H9 (cell line): ENCODE measurements at regions not wholly inside any gene's neighbourhood (a gene's known extent, or its start where the extent isn't known, plus 50 kb on each side); places are given as distances from the start of the nearest gene placed in this dataset.

ENCODE experiments used
- DNase-seq: peaks from one replicate; pipeline ENCODE4 v3.0.0-alpha.2; 2017
- H2AFZ ChIP-seq: one replicate; pipeline ENCODE4 v1.6.1; 2013; ENCODE audit warnings: mild to moderate bottlenecking, low read length, control low read depth, moderate library complexity
- H2AK5ac ChIP-seq: 2 replicates; pipeline ENCODE4 v1.6.1; 2013; ENCODE audit warnings: low read length, control low read depth, mixed read lengths; ENCODE audit not compliant: insufficient read length
- H2BK120ac ChIP-seq: one replicate; pipeline ENCODE4 v1.6.1; 2013; ENCODE audit warnings: low read depth, mild to moderate bottlenecking, low read length, control low read depth, inconsistent platforms; ENCODE audit not compliant: poor library complexity, severe bottlenecking
- H2BK12ac ChIP-seq: 2 replicates; pipeline ENCODE4 v1.6.1; 2013; ENCODE audit warnings: low read length, control low read depth, mixed read lengths, low read depth; ENCODE audit not compliant: insufficient read length
- H2BK15ac ChIP-seq: 2 replicates; pipeline ENCODE4 v1.6.1; 2013; ENCODE audit warnings: low read depth, low read length, control low read depth
- H2BK20ac ChIP-seq: one replicate; pipeline ENCODE4 v1.6.1; 2013; ENCODE audit warnings: low read depth, mild to moderate bottlenecking, low read length, control low read depth, inconsistent platforms; ENCODE audit not compliant: poor library complexity, severe bottlenecking
- H2BK5ac ChIP-seq: 2 replicates; pipeline ENCODE4 v1.6.1; 2013; ENCODE audit warnings: low read length, control low read depth, mixed read lengths; ENCODE audit not compliant: insufficient read length
- H3K14ac ChIP-seq: 2 replicates; pipeline ENCODE4 v1.6.1; 2013; ENCODE audit warnings: low read length, control low read depth; ENCODE audit not compliant: insufficient read depth
- H3K18ac ChIP-seq: 2 replicates; pipeline ENCODE4 v1.6.1; 2013; ENCODE audit warnings: low read depth, mild to moderate bottlenecking, mixed read lengths, low read length, control low read depth; ENCODE audit not compliant: insufficient read length
- H3K23ac ChIP-seq: 2 replicates; pipeline ENCODE4 v1.6.1; 2013; ENCODE audit warnings: low read length, control low read depth, mixed read lengths, low read depth; ENCODE audit not compliant: insufficient read length
- H3K23me2 ChIP-seq: 2 replicates; pipeline ENCODE4 v1.6.1; 2013; ENCODE audit warnings: low read depth, mild to moderate bottlenecking, mixed read lengths, low read length, control low read depth; ENCODE audit not compliant: insufficient read length, poor library complexity, severe bottlenecking
- H3K27ac ChIP-seq: 2 replicates; pipeline ENCODE4 v1.5.1; 2013; ENCODE audit warnings: low read length, control low read depth, mixed read lengths, low read depth; ENCODE audit not compliant: insufficient read length
- H3K27me3 ChIP-seq: 2 replicates; pipeline ENCODE4 v1.6.1; 2013; ENCODE audit warnings: low read length, control low read depth, inconsistent platforms; ENCODE audit not compliant: insufficient read depth
- H3K4ac ChIP-seq: 2 replicates; pipeline ENCODE4 v1.6.1; 2013; ENCODE audit warnings: low read depth, mild to moderate bottlenecking, control low read depth, inconsistent platforms, low read length, moderate library complexity
- H3K4me1 ChIP-seq: 2 replicates; pipeline ENCODE4 v1.6.1; 2013; ENCODE audit warnings: low read length, control low read depth, inconsistent platforms; ENCODE audit not compliant: insufficient read depth
- H3K4me2 ChIP-seq: 2 replicates; pipeline ENCODE4 v1.6.1; 2013; ENCODE audit warnings: low read length, control low read depth, mixed read lengths; ENCODE audit not compliant: insufficient read length, insufficient read depth
- H3K56ac ChIP-seq: 2 replicates; pipeline ENCODE4 v1.6.1; 2013; ENCODE audit warnings: low read depth, mild to moderate bottlenecking, mixed read lengths, low read length, control low read depth; ENCODE audit not compliant: insufficient read length
- H3K79me1 ChIP-seq: 2 replicates; pipeline ENCODE4 v1.6.1; 2013; ENCODE audit warnings: low read depth, mild to moderate bottlenecking, moderate library complexity, low read length, control low read depth, inconsistent platforms; ENCODE audit not compliant: insufficient read depth, poor library complexity, severe bottlenecking
- H3K79me2 ChIP-seq: 2 replicates; pipeline ENCODE4 v1.6.1; 2013; ENCODE audit warnings: low read length, control low read depth, inconsistent platforms; ENCODE audit not compliant: insufficient read depth
- H3K9ac ChIP-seq: 2 replicates; pipeline ENCODE4 v1.6.1; 2013; ENCODE audit warnings: low read length, control low read depth, mixed read lengths; ENCODE audit not compliant: insufficient read length; ENCODE audit errors: extremely low read depth
- H3K9me3 ChIP-seq: one replicate; pipeline ENCODE4 v1.6.1; 2013; ENCODE audit warnings: low read depth, low read length, inconsistent platforms; ENCODE audit not compliant: control insufficient read depth
- H3T11ph ChIP-seq: one replicate; pipeline ENCODE4 v1.6.1; 2013; ENCODE audit warnings: mild to moderate bottlenecking, low read length, control low read depth, inconsistent platforms
- H4K20me1 ChIP-seq: one replicate; pipeline ENCODE4 v1.6.1; 2013; ENCODE audit not compliant: control insufficient read depth, insufficient read length, insufficient read depth
- H4K5ac ChIP-seq: 2 replicates; pipeline ENCODE4 v1.6.1; 2013; ENCODE audit warnings: low read depth, mild to moderate bottlenecking, mixed read lengths, low read length, control low read depth; ENCODE audit not compliant: insufficient read length
- H4K8ac ChIP-seq: replicated peaks from 2 replicates; pipeline ENCODE4 v1.6.1; 2013; ENCODE audit warnings: low read length, control low read depth, mixed read lengths, low read depth; ENCODE audit not compliant: insufficient read length
- H4K91ac ChIP-seq: 2 replicates; pipeline ENCODE4 v1.6.1; 2013; ENCODE audit warnings: low read depth, mild to moderate bottlenecking, moderate library complexity, mixed read lengths, low read length, control low read depth; ENCODE audit not compliant: insufficient read length
- H3K27ac Mint-ChIP-seq, 3 experiments: 2 replicates in 2 of 3; 3 replicates in 1 of 3; pipeline ENCODE4 v1.8.0; 2020 to 2021; ENCODE audit warnings: mixed read lengths in 3 of 3, mild to moderate bottlenecking in 1 of 3, moderate library complexity in 1 of 3
- H3K27me3 Mint-ChIP-seq: 2 replicates; pipeline ENCODE4 v1.8.0; 2021; ENCODE audit warnings: low read depth, mild to moderate bottlenecking, moderate library complexity, mixed read lengths
- H3K36me3 Mint-ChIP-seq, 3 experiments: 2 replicates in 2 of 3; 3 replicates in 1 of 3; pipeline ENCODE4 v1.8.0; 2020 to 2021; ENCODE audit warnings: low read depth in 3 of 3, mixed read lengths in 3 of 3; ENCODE audit not compliant: insufficient read depth in 1 of 3
- H3K4me1 Mint-ChIP-seq, 2 experiments: 2 replicates each; pipeline ENCODE4 v1.8.0; 2020; ENCODE audit warnings: mixed read lengths in 2 of 2
- H3K4me3 Mint-ChIP-seq, 2 experiments: 2 replicates in 1 of 2; 3 replicates in 1 of 2; pipeline ENCODE4 v1.8.0; 2020 to 2021; ENCODE audit warnings: mild to moderate bottlenecking in 2 of 2, mixed read lengths in 2 of 2, moderate library complexity in 1 of 2
- H3K9me3 Mint-ChIP-seq, 2 experiments: 2 replicates in 1 of 2; 3 replicates in 1 of 2; pipeline ENCODE4 v1.8.0; 2020; ENCODE audit warnings: mild to moderate bottlenecking in 2 of 2, mixed read lengths in 2 of 2, moderate library complexity in 1 of 2
- TF ChIP-seq, protein P1 (sequence below): fragments of 200-600 bp; sonication (generic); conservative IDR thresholded peaks from 3 replicates; pipeline ENCODE4 v1.8.0; 2021; ENCODE audit warnings: antibody characterized with exemption, mild to moderate bottlenecking

- no peak overlapping the region for H2AFZ ChIP-seq
- no peak overlapping the region for H4K5ac ChIP-seq
- no peak overlapping the region for H3K4me2 ChIP-seq
- no peaks in the 10 kb centered on the region for H4K20me1 ChIP-seq
- no peaks in the 10 kb centered on the region for H3K9me3 ChIP-seq
- H3K9me3 Mint-ChIP-seq: no peaks in the 10 kb centered on the region; a peak in 1 of 5 replicates
- no peak overlapping the region for H4K8ac ChIP-seq
- H3K27me3 ChIP-seq: no peaks in the 10 kb centered on the region
- no peak overlapping the region for H2BK120ac ChIP-seq
- no peak overlapping the region for H3K14ac ChIP-seq
- no peak overlapping the region for H3K18ac ChIP-seq
- no peak overlapping the region for H2BK20ac ChIP-seq
- no peak overlapping the region for H3K9ac ChIP-seq
- H2AK5ac ChIP-seq: no peak overlapping the region
- H3K23me2 ChIP-seq: no peaks in the 10 kb centered on the region
- TF ChIP-seq, protein P1, sequence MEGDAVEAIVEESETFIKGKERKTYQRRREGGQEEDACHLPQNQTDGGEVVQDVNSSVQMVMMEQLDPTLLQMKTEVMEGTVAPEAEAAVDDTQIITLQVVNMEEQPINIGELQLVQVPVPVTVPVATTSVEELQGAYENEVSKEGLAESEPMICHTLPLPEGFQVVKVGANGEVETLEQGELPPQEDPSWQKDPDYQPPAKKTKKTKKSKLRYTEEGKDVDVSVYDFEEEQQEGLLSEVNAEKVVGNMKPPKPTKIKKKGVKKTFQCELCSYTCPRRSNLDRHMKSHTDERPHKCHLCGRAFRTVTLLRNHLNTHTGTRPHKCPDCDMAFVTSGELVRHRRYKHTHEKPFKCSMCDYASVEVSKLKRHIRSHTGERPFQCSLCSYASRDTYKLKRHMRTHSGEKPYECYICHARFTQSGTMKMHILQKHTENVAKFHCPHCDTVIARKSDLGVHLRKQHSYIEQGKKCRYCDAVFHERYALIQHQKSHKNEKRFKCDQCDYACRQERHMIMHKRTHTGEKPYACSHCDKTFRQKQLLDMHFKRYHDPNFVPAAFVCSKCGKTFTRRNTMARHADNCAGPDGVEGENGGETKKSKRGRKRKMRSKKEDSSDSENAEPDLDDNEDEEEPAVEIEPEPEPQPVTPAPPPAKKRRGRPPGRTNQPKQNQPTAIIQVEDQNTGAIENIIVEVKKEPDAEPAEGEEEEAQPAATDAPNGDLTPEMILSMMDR: no peak
- H3K79me1 ChIP-seq: no peaks in the 10 kb centered on the region
- peaks cover 18% of the 10 kb centered on the region for H3K27me3 Mint-ChIP-seq
- no peak overlapping the region for H3K4ac ChIP-seq
- no peak overlapping the region for H2BK5ac ChIP-seq
- H3K79me2 ChIP-seq: no peaks in the 10 kb centered on the region
- peaks cover 15 to 17% of the 10 kb centered on the region in 2 experiments for H3K4me1 Mint-ChIP-seq
- H3K56ac ChIP-seq: no peak overlapping the region
- no peak overlapping the region for H2BK12ac ChIP-seq
- 0 out of 2 replicates have a peak, but pooled peaks cover 2% of the 10 kb centered on the region for H3K4me1 ChIP-seq
- H2BK15ac ChIP-seq: no peak overlapping the region
- no peak overlapping the region for H3T11ph ChIP-seq
- no peak overlapping the region for H3K27ac ChIP-seq
- no peak overlapping the region for H3K23ac ChIP-seq
- H4K91ac ChIP-seq: no peak overlapping the region
- H3K27ac Mint-ChIP-seq: no peak overlapping the region; a peak in 1 of 7 replicates
- no peak for DNase-seq
- H3K4me3 Mint-ChIP-seq: no peak overlapping the region
- H3K36me3 Mint-ChIP-seq: no peaks in the 10 kb centered on the region
Measured at GRCh38 chr15:78696436-78696835, 55.4 kb upstream of the CHRNB4 start.
